Activated naive CD8-positive, alpha-beta T cell treated with anti-CD3 and anti-CD28 coated beads for 36 hours (primary cell): ENCODE measurements at regions not wholly inside any gene's neighbourhood (a gene's known extent, or its start where the extent isn't known, plus 50 kb on each side); places are given as distances from the start of the nearest gene placed in this dataset.
"Not testable (repeated sequence)": the region's sequence is repeated elsewhere in the genome, so short reads cannot be mapped to it uniquely, and the experiment has no call there.

Experiments used
- DNase-seq: peaks from one replicate; pipeline ENCODE4 v3.0.0; 2021
- H3K27ac Mint-ChIP-seq: one replicate; pipeline ENCODE4 v1.8.0; 2022; ENCODE audit warnings: mild to moderate bottlenecking, moderate library complexity, mixed read lengths
- H3K27me3 Mint-ChIP-seq: one replicate; pipeline ENCODE4 v1.8.0; 2022; ENCODE audit warnings: mild to moderate bottlenecking, mixed read lengths
- H3K36me3 Mint-ChIP-seq: one replicate; pipeline ENCODE4 v1.8.0; 2021; ENCODE audit warnings: mild to moderate bottlenecking, mixed read lengths
- H3K4me1 Mint-ChIP-seq: one replicate; pipeline ENCODE4 v1.8.0; 2021; ENCODE audit warnings: mixed read lengths
- H3K4me3 Mint-ChIP-seq: one replicate; pipeline ENCODE4 v1.8.0; 2022; ENCODE audit warnings: mild to moderate bottlenecking, moderate library complexity, mixed read lengths
- H3K9me3 Mint-ChIP-seq: one replicate; pipeline ENCODE4 v1.8.0; 2022; ENCODE audit warnings: mixed read lengths

DNA sequence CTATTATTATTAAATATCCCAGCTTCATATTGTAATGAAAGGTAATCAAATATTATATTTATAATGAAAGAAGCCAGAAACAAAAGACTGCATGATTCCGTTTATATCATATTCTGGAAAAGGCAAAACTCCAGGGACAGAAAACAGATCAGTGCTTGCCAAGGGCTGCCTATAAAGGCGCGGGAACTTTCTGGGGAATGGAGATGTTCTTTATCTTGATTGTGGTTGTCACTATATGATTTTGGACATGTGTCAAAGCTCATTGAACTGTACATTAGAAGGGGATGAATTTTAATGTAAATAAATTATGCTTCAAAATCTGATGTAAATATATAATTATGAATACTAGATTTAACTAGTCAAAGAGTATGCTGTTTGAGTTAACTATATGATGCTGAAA is 115.4 kb upstream of the KRAS start:
- no peaks in the 10 kb centered on the region for H3K36me3 Mint-ChIP-seq
- H3K27ac Mint-ChIP-seq, result no peak overlapping the region

DNA sequence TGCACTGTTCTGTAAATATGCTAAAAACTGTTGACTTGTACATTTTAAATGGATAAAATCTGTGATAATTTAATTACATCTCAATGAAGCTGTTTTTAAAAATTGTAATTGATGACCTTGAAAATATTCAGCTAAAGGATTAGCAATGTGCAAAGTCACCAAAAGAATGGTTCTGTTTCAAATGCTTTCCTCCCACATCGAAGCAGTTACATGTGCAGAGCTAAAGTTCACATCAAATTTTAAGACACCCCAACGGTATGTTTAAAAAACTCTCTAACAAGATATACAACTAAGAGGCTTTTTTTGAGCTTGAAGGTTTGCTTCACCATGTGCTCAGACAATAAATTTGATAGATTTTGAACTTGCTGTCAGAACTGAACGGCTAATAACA is 114.6 kb upstream of the KRAS start:
- DNase-seq, result no peak
- Mint-ChIP-seq H3K27me3 (no peaks in the 10 kb centered on the region), H3K36me3 (no peaks in the 10 kb centered on the region), H3K4me1 (peaks cover 18% of the 10 kb centered on the region), H3K4me3 (peak overlapping the region; percentile 64), H3K27ac (peak overlapping the region; percentile 89), H3K9me3 (no peaks in the 10 kb centered on the region)

More for the DNA sequence above, 115.4 kb upstream of the KRAS start:
- DNase-seq, result no peak
- H3K4me3 Mint-ChIP-seq, result no peak overlapping the region
- H3K4me1 Mint-ChIP-seq, result peaks cover 18% of the 10 kb centered on the region
- no peaks in the 10 kb centered on the region for H3K9me3 Mint-ChIP-seq
- no peaks in the 10 kb centered on the region for H3K27me3 Mint-ChIP-seq

DNA sequence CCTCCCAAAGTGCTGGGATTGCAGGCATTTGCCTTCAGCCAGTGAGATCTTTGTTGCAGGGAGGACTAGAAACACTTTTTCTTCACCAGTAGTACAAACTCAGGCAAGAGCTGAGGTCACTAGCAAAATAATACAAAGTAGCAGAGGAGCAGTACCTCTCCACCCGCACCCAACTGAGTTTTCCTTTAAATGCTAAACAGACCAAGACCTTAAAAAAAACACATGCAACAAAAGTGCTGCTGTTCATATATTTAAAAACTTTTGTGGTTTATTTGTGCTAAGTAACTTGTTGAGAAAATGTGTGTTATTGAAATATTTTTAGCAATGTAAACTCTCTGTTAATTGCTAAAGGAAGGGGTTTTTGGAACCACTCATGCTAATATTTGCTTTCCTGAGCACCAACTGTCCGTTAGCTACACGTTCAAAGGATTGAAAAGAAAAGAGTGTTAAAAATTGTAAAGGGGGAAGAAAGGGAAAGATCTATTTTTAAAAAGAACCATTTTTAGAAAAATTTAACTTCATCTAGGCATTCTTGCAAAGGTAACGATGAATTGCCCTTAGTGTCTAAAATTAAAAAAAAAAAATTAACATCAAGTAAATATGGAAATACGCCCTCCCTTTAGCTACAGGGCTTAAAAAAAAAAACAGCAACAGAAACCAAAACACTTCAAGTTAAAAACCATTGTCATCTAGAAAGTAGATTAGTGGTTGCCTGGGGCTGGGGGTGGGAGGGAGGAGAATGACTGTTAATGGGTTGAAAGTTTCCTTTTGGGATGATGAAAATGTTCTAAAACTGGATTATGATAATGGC is 114.0 kb upstream of the KRAS start:
- H3K36me3 Mint-ChIP-seq, result no peaks in the 10 kb centered on the region
- H3K27me3 Mint-ChIP-seq, result no peaks in the 10 kb centered on the region
- no peak for DNase-seq
- H3K27ac Mint-ChIP-seq, result peak overlapping the region; percentile 89
- H3K4me1 Mint-ChIP-seq, result peaks cover 18% of the 10 kb centered on the region
- H3K4me3 Mint-ChIP-seq, result peak overlapping the region; percentile 64
- no peaks in the 10 kb centered on the region for H3K9me3 Mint-ChIP-seq

DNA sequence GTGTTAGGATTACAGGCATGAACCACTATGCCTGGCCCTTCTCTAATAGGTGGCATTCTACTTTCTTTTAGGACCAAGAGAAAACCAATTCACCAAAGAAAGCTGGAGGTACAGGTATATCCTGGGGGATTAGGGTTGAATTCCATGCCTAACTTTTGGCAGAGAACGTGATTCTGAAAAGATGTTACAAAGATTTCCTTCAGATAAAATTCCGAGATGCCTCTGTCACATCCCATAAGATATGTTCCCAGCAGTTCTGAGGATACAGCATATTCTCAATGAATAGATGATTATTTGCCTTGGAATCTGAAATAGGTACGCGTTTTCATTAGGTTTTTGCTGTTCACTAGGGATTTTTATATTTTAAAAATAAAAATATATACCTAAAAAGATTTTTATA is 111.9 kb upstream of the KRAS start:
- Mint-ChIP-seq H3K27me3 (no peaks in the 10 kb centered on the region), H3K4me3 (no peak overlapping the region), H3K4me1 (peaks cover 16% of the 10 kb centered on the region), H3K9me3 (no peaks in the 10 kb centered on the region), H3K27ac (no peak overlapping the region), H3K36me3 (no peaks in the 10 kb centered on the region)
- no peak for DNase-seq

DNA sequence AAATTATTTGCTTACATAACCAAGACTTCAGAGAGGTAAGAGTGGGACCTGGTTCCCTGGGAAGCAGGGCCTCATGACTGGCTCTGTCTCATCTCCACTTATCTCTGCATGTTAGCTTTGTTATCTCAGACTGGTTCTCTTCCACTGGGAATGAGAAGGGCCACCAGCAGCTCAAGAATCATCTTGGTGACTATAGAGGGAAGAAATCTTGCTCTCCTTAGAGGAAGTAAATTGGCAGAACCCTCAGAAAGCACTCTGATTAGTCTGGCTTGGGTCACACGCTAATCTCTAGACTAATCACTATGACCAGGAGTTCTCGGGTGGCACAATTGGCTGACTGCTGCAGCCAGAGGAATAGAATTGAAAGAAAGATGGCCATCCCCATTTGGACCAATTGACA is 110.8 kb upstream of the KRAS start:
- H3K4me1 Mint-ChIP-seq, result peaks cover 16% of the 10 kb centered on the region
- H3K4me3 Mint-ChIP-seq, result no peak overlapping the region
- DNase-seq, result no peak
- H3K36me3 Mint-ChIP-seq, result no peaks in the 10 kb centered on the region
- H3K9me3 Mint-ChIP-seq, result no peaks in the 10 kb centered on the region
- H3K27ac Mint-ChIP-seq, result no peak overlapping the region
- H3K27me3 Mint-ChIP-seq, result no peaks in the 10 kb centered on the region

DNA sequence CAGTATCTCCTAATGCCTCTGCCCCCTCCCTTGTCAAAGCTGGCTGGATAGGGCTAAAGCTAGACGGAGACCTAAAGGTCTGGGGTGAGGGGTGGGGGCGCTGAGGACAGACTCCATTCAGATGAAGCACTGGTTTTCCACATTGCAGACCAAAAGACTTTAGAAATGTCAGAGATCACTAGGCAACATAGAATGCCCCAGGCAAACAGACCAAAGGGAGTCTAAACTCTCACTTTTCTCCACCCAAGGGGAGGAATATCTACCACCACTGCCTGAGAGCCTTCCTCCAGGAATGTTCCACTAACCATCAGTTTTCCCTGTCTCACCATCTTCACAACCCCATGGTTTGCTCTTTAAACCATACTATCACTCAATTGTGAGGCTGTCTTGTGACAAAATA is 106.9 kb upstream of the KRAS start:
- Mint-ChIP-seq H3K4me1 (peaks cover 2% of the 10 kb centered on the region), H3K36me3 (no peaks in the 10 kb centered on the region), H3K4me3 (no peak overlapping the region), H3K27ac (no peak overlapping the region), H3K9me3 (peaks cover 3% of the 10 kb centered on the region), H3K27me3 (no peaks in the 10 kb centered on the region)
- no peak for DNase-seq

DNA sequence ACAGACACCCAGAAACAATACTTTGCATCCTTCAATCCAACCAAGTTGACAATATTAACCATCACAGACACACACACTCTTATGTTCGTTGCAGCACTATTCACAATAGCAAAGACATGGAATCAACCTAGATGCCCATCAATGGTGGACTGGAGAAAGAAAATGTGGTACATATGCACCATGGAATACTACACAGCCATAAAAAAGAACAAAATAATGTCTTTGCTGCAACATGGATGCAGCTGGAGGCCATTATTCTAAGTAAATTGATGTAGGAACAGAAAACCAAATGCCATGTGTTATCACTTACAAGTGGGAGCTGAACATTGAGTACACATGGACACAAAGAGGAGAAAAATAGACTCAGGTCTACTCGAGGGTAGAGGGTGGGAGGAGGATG is 102.2 kb upstream of the KRAS start:
- H3K9me3 Mint-ChIP-seq, H3K27me3 Mint-ChIP-seq, H3K27ac Mint-ChIP-seq, DNase-seq, H3K4me3 Mint-ChIP-seq, H3K4me1 Mint-ChIP-seq, H3K36me3 Mint-ChIP-seq: not testable (repeated sequence)

DNA sequence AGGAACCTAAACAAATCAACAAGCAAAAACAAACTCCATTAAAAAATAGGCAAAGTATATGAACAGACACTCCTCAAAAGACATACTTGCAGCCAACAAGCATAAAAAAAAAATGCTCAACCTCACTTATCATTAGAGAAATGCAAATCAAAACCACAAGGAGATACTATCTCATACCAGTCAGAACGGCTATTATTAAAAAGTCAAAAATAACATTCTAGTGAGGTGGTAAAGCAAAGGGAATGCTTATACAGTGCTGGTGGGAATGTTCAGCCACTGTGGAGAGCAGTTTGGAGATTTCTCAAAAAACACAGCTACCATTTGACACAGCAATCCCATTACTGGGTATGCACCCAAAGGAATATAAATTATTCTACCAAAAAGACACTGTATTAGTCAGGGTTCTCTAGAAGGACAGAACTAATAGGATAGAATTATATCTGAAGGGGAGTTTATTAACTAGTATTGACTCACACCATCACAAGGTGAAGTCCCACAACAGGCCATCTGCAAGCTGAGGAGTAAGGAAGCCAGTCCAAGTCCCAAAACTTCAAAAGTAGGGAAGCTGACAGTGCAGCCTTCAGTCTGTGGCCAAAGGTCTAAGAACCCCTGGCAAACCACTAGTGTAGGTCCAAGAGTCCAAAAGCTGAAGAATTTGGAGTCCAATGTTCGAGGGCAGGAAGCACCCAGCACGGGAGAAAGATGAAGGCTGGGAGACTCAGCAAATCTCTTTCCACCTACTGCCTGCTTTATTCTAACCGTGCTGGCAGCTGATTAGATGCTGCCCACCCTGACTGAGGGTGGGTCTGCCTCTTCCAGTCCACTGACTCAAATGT is 101.6 kb upstream of the KRAS start:
- Mint-ChIP-seq H3K4me3 (no peak overlapping the region), H3K4me1 (peaks cover 4% of the 10 kb centered on the region), H3K36me3 (no peaks in the 10 kb centered on the region), H3K27ac (no peak overlapping the region), H3K27me3 (no peaks in the 10 kb centered on the region), H3K9me3 (peaks cover 3% of the 10 kb centered on the region)
- no peak for DNase-seq

DNA sequence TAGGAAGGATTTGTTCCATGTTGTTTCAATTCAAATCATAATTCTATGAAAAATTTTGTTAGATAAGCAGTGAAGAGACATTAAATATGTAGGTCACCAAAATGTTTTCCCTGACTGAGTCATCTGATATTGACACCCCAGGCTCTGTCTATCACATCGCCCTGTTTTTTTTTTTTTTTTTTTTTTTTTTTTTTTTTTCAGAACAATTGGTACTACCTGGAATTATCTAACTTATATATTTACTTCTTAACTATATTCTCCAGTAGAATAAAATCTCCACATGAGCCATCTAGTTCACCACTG is 97.8 kb upstream of the KRAS start:
- no peak for DNase-seq
- peaks cover 4% of the 10 kb centered on the region for H3K4me1 Mint-ChIP-seq
- no peaks in the 10 kb centered on the region for H3K36me3 Mint-ChIP-seq
- no peak overlapping the region for H3K27ac Mint-ChIP-seq
- H3K4me3 Mint-ChIP-seq, result no peak overlapping the region
- H3K9me3 Mint-ChIP-seq, result peaks cover 3% of the 10 kb centered on the region
- H3K27me3 Mint-ChIP-seq, result no peaks in the 10 kb centered on the region

DNA sequence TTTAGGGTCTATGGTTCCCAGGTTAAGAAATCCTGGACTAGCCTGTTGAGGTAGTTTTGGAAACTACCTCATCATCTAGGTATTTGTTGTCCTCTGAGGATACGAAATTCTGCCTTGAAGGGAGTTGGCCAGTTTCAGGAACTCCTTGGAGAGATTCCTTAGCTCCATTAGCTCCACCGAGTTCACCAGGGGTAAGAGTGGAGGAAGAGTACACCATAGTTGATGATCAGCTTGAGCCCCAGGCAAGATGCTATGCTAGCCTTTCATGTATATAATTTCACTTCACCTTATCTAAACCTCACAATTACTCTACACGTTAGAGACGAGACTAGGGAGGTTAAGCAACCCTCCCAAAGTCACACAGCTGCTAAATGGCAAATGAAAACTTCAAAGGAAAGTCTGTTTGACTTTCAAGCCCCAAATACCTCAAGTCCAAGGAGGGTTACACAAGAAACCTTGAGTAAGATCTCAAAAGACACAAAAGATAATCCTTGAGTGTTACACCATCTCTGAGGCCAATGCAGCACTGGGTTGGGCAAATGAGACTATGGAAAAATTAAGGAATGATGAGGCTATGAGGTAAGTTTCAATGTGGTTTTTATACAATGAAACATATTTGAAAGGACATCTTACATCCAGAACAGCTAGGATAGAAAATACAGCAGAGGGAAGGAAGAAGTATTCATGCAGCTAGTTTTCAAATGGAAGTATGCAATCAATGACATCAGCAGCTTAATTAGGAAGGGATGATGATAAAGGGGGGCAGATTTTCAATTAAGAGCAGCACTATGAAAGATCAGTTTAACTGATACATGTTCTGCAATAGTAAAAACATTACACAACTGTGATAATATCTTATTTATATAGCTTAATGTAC is 97.2 kb upstream of the KRAS start:
- H3K4me1 Mint-ChIP-seq, result peaks cover 4% of the 10 kb centered on the region
- no peak overlapping the region for H3K4me3 Mint-ChIP-seq
- no peaks in the 10 kb centered on the region for H3K36me3 Mint-ChIP-seq
- H3K27ac Mint-ChIP-seq, result no peak overlapping the region
- peaks cover 2% of the 10 kb centered on the region for H3K9me3 Mint-ChIP-seq
- no peaks in the 10 kb centered on the region for H3K27me3 Mint-ChIP-seq
- no peak for DNase-seq

DNA sequence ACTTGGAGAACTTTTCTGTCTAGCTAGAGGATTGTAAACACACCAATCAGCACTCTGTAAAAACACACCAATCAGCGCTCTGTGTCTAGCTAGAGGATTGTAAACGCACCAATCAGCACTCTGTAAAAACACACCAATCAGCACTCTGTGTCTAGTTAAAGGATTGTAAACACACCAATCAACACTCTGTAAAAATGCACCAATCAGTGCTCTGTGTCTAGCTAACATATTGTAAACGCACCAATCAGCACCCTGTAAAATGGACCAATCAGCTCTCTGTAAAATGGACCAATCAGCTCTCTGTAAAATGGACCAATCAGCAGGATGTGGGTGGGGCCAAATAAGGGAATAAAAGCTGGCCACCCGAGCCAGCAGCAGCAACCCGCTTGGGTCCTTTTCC is 91.1 kb upstream of the KRAS start:
- not testable (repeated sequence) for H3K36me3 Mint-ChIP-seq, H3K9me3 Mint-ChIP-seq, DNase-seq, H3K27ac Mint-ChIP-seq, H3K4me1 Mint-ChIP-seq, H3K4me3 Mint-ChIP-seq, H3K27me3 Mint-ChIP-seq

DNA sequence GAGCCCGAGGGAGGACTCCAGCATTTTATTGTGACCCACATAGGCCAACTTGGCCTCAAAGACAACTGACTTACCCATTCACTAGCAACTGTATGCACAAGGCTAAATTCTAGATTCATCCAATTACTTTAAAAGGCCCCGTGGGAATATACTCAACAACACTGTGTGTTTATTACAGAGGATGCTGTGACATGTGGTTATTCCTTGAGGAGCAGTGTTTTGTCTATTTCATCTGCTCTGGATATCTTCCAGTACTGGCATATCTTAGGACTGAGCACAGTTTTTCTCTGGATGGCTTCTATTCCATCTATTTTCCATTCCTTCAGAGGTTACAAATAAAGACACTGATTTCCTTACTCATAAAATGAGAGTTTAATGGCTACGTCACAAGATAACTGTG is 87.2 kb upstream of the KRAS start:
- DNase-seq, result no peak
- Mint-ChIP-seq H3K4me3 (no peak overlapping the region), H3K9me3 (peaks cover 9% of the 10 kb centered on the region), H3K36me3 (peaks cover 2% of the 10 kb centered on the region), H3K4me1 (peaks cover 13% of the 10 kb centered on the region), H3K27me3 (no peaks in the 10 kb centered on the region), H3K27ac (no peak overlapping the region)

DNA sequence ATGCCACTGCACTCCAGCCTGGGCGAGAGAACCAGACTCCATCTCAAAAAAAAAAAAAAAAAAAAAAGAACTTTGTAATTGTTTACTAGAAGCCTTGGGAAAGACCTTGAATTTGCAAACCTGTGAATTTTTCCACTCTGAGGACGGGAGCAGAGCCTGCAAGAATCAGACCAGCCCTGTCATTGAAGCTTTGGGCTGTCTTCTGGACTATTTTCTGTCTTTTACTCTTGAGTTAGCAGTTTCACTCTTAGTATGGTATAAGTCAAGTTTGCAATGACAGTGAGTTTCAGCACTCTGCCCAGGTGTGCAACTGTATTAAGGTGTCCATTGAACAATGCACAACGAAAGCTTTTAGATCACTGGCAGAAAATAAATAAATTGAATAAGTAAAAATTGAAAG is 81.4 kb upstream of the KRAS start:
- Mint-ChIP-seq H3K4me3 (no peak overlapping the region), H3K4me1 (peaks cover 34% of the 10 kb centered on the region), H3K9me3 (no peaks in the 10 kb centered on the region), H3K36me3 (no peaks in the 10 kb centered on the region), H3K27ac (no peak overlapping the region), H3K27me3 (no peaks in the 10 kb centered on the region)
- no peak for DNase-seq

DNA sequence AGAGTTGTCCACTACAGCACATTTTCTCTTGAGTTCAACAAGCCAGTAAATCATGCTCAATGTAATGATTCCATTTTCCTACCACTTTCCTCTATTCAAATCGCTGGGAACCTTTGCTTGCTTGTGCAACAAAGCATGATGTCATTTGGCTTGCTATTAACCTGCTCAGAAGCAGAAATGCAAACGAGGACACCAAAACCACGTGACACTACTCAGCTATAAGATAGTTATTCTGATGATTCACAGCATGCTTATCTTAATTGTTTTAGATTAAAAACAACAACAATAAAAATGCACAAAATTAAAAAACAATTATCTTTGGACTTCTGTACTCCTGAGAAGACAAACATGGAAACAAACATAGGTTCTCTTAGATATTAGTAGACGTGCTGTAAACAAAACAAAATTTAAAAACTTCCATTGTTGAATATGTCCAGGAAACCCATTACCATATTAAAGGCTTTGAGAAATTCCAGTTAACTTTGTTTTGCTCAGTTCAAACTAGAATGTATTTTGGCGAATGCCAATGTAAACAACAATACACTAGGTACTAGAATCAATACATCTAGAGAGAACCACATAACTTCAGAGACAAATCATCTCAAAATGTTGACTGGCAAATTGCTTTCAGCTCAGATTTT is 77.5 kb upstream of the KRAS start:
- Mint-ChIP-seq H3K9me3 (no peaks in the 10 kb centered on the region), H3K27me3 (no peaks in the 10 kb centered on the region), H3K4me3 (no peak overlapping the region), H3K27ac (no peak overlapping the region), H3K36me3 (no peaks in the 10 kb centered on the region), H3K4me1 (peaks cover 35% of the 10 kb centered on the region)
- DNase-seq, result no peak

DNA sequence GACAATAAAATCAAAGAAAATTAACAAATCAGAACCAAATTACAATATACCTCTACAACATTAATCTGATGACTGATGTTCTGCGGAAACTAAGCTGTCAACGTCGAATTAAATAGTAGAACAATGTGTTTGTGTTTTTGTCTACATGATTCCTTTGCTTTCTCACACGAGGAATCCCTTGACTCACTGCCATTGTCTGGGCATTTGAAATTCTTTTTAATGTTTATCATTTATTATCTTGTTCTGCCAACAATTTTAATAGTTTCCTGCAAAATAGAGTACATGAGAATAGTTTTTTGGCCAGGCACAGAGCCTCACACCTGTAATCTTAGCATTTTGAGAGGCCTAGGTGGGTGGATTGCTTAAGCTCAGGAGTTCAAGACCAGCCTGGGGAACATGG is 76.6 kb upstream of the KRAS start:
- Mint-ChIP-seq H3K36me3 (no peaks in the 10 kb centered on the region), H3K27me3 (no peaks in the 10 kb centered on the region), H3K9me3 (no peaks in the 10 kb centered on the region), H3K4me3 (no peak overlapping the region), H3K4me1 (peaks cover 40% of the 10 kb centered on the region), H3K27ac (no peak overlapping the region)
- no peak for DNase-seq
